HCT116 (cell line): ENCODE measurements at regions not wholly inside any gene's neighbourhood (a gene's known extent, or its start where the extent isn't known, plus 50 kb on each side); places are given as distances from the start of the nearest gene placed in this dataset.

Source experiments
- ATAC-seq: fragments of 200-7000 bp; cut with Tn5 transposase; 2 replicates; pipeline ENCODE4 v1.9.1; 2020; ENCODE audit warnings: mild to moderate bottlenecking, moderate library complexity
- BruUV-seq: library from RNA; stranded (reverse); fragments of 400-500 nt; replicated peaks from 2 replicates; lab custom pipeline; 2021; lab: Mats Ljungman, UMichigan
- CTCF ChIA-PET: fragments of 300-600 bp; sonication (Branson Sonifier 250); formaldehyde crosslinking; loops from one replicate; lab custom pipeline; 2021; ENCODE audit warnings: antibody characterized with exemption; lab: Charles Lee
- POLR2A ChIA-PET: fragments of 300-600, 350-600 bp; sonication (Branson Sonifier 250); formaldehyde crosslinking; loops from one replicate; lab custom pipeline; 2021; ENCODE audit warnings: antibody characterized with exemption; lab: Charles Lee
- RAD21 ChIA-PET, 2 experiments: fragments of 300-600 bp; sonication (Branson Sonifier 250); formaldehyde crosslinking; loops; one replicate each; lab custom pipeline; 2023; ENCODE audit warnings: low total read pairs in 2 of 2; ENCODE audit not compliant: uncharacterized antibody in 2 of 2, unreplicated experiment in 2 of 2, low non-redundant PET in 1 of 2; lab: Charles Lee
- DNase-seq: peaks from one replicate; pipeline ENCODE4 v3.0.0-alpha.2; 2010; ENCODE audit warnings: low read depth, low spot score
- H2AFZ ChIP-seq: fragments of 200-600 bp; shearing (Covaris generic), sonication (generic); 2 replicates; pipeline ENCODE4 v1.6.1; 2017; ENCODE audit warnings: low read depth, mixed run types, mixed read lengths, antibody characterized with exemption, low read length; ENCODE audit not compliant: poor library complexity, severe bottlenecking
- H3K27ac ChIP-seq: 2 replicates; pipeline ENCODE4 v1.5.1; 2012; ENCODE audit warnings: low read depth, low read length
- H3K27me3 ChIP-seq: fragments of 200-600 bp; sonication (generic); 2 replicates; pipeline ENCODE4 v1.6.1; 2016; ENCODE audit warnings: mixed run types, low read length, mixed read lengths; ENCODE audit not compliant: insufficient read depth
- H3K36me3 ChIP-seq, 2 experiments: fragments of 200-500 bp in 1 of 2; fragments of 200-600 bp in 1 of 2; sonication (Bioruptor generic) in 1 of 2; sonication (generic) in 1 of 2; 2 replicates each; pipeline versions ENCODE4 v1.5.1 to v1.6.1; 2014 to 2016; ENCODE audit warnings: low read length in 2 of 2, inconsistent platforms in 1 of 2, mixed read lengths in 1 of 2, mixed run types in 1 of 2; ENCODE audit not compliant: insufficient read depth in 2 of 2, control insufficient read depth in 1 of 2
- H3K4me1 ChIP-seq, 2 experiments: fragments of 200-600 bp in 1 of 2; sonication (generic) in 1 of 2; 2 replicates each; pipeline versions ENCODE4 v1.5.1 to v1.6.1; 2012 to 2017; ENCODE audit warnings: low read length in 2 of 2, inconsistent platforms in 1 of 2, mild to moderate bottlenecking in 1 of 2, mixed read lengths in 1 of 2, mixed run types in 1 of 2, moderate library complexity in 1 of 2; ENCODE audit not compliant: insufficient read depth in 2 of 2, control insufficient read depth in 1 of 2
- H3K4me2 ChIP-seq: fragments of 200-600 bp; sonication (generic); 2 replicates; pipeline ENCODE4 v1.6.1; 2017; ENCODE audit warnings: mixed run types, low read length, mixed read lengths
- H3K4me3 ChIP-seq, 2 experiments: fragments of 200-600 bp in 1 of 2; sonication (generic) in 1 of 2; replicated peaks in 1 of 2; 2 replicates each; pipeline ENCODE4 v1.5.1; 2011 to 2016; ENCODE audit warnings: low read length in 2 of 2, control low read depth in 1 of 2, low read depth in 1 of 2, mild to moderate bottlenecking in 1 of 2, mixed read lengths in 1 of 2, mixed run types in 1 of 2
- H3K79me2 ChIP-seq: fragments of 200-600 bp; sonication (generic); 2 replicates; pipeline ENCODE4 v1.6.1; 2017; ENCODE audit warnings: mild to moderate bottlenecking, mixed run types, low read length, moderate library complexity, mixed read lengths; ENCODE audit not compliant: insufficient read depth
- H3K9ac ChIP-seq: fragments of 200-600 bp; sonication (generic); 2 replicates; pipeline ENCODE4 v1.6.1; 2016; ENCODE audit warnings: low read length, mixed read lengths
- H3K9me2 ChIP-seq: fragments of 200-600 bp; sonication (generic), shearing (Covaris generic); 2 replicates; pipeline ENCODE4 v1.6.1; 2017; ENCODE audit warnings: mixed run types, mild to moderate bottlenecking, moderate library complexity; ENCODE audit not compliant: insufficient read depth
- H3K9me3 ChIP-seq, 2 experiments: fragments of 200-500 bp in 1 of 2; fragments of 200-600 bp in 1 of 2; sonication (Bioruptor generic) in 1 of 2; sonication (generic) in 1 of 2; 2 replicates each; pipeline ENCODE4 v1.6.1; 2014 to 2017; ENCODE audit warnings: low read length in 2 of 2, mixed read lengths in 2 of 2, inconsistent platforms in 1 of 2, low read depth in 1 of 2, mild to moderate bottlenecking in 1 of 2, mixed run types in 1 of 2, moderate library complexity in 1 of 2; ENCODE audit not compliant: control insufficient read depth in 1 of 2, insufficient read depth in 1 of 2
- H4K20me1 ChIP-seq: fragments of 200-600 bp; sonication (generic), shearing (Covaris generic); 2 replicates; pipeline ENCODE4 v1.6.1; 2017; ENCODE audit warnings: mixed run types, mild to moderate bottlenecking, moderate library complexity; ENCODE audit not compliant: insufficient read depth
- CEBPB ChIP-seq: IDR thresholded peaks from 2 replicates; pipeline ENCODE4 v1.6.1; 2012; ENCODE audit warnings: low read depth
- EZH2 ChIP-seq: fragments of 200-600 bp; sonication (generic); IDR thresholded peaks from 2 replicates; pipeline ENCODE4 v1.6.1; 2017; ENCODE audit warnings: antibody characterized with exemption, mixed run types
- EZH2phosphoT487 ChIP-seq: fragments of 200-600 bp; IDR thresholded peaks from 2 replicates; pipeline ENCODE4 v1.6.1; 2018; ENCODE audit warnings: antibody characterized with exemption, borderline replicate concordance
- MAX ChIP-seq: IDR thresholded peaks from 2 replicates; pipeline ENCODE4 v1.6.1; 2012
- SIN3A ChIP-seq: IDR thresholded peaks from 2 replicates; pipeline ENCODE4 v1.6.1; 2012; ENCODE audit warnings: low read depth
- SP1 ChIP-seq: IDR thresholded peaks from 2 replicates; pipeline ENCODE4 v1.6.1; 2012; ENCODE audit warnings: low read depth
- YY1 ChIP-seq: IDR thresholded peaks from 2 replicates; pipeline ENCODE4 v1.6.1; 2011; ENCODE audit warnings: low read length, low read depth, moderate library complexity, mild to moderate bottlenecking; ENCODE audit not compliant: insufficient replicate concordance; ENCODE audit errors: extremely low read depth
- ZNF274 ChIP-seq: fragments of 200-500 bp; sonication (Bioruptor generic); IDR thresholded peaks from 2 replicates; pipeline ENCODE4 v1.6.1; 2014; ENCODE audit warnings: mild to moderate bottlenecking, low read depth, low read length, inconsistent platforms
- intact Hi-C: fragments of 100-400 bp; cut with micrococcal nuclease; formaldehyde crosslinking; loops from 2 replicates; pipeline ENCODE4 v1.10.0; 2022
- TF ChIP-seq, protein P1 (sequence below): IDR thresholded peaks from 2 replicates; pipeline ENCODE4 v1.6.1; 2012; ENCODE audit warnings: low read depth

- TF ChIP-seq CEBPB (no peak), SIN3A (no peak), YY1 (no peak), ZNF274 (no peak), EZH2phosphoT487 (no peak)
These were observed 1159.5 kb downstream of the ADGRL3 start (continued) for GRCh38 chr4:62359441-62360155.

DNA sequence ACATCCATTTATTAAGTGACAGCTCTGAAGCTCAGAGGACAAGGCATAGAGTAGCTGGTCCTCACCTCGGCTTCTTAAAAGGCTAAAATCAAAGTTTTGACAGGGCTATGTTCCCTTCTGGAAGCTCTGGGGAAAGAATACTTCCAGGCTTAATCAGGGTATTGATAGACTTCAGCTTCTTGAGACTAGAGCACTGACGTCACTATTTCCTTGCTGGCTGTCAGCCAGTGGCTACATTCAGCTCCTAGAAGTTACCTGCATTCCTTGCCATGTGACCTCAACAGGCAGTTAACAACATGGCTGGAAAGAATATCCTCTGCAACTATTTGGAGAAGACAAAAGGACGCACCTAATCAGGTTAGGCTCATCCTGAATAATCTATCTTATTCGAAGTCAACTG, 1144.8 kb downstream of the ADGRL3 start:
- H3K36me3 ChIP-seq = no peaks in the 10 kb centered on the region
- no peaks in the 10 kb centered on the region for H3K79me2 ChIP-seq
- H3K9me3 ChIP-seq = peaks cover 5 to 12% of the 10 kb centered on the region in 2 experiments; a peak in 2 of 4 replicates
- no peaks in the 10 kb centered on the region for H3K27me3 ChIP-seq
- intact Hi-C loops = no loop called here
- ChIA-PET CTCF (no interaction called here), RAD21 (no interaction called here), POLR2A (no interaction called here)
- H3K4me2 ChIP-seq = no peak overlapping the region
- no peak overlapping the region for H3K27ac ChIP-seq
- H3K9me2 ChIP-seq = no peaks in the 10 kb centered on the region
- H2AFZ ChIP-seq = no peak overlapping the region
- ATAC-seq = no peak
- H3K4me3 ChIP-seq = no peak overlapping the region
- H3K4me1 ChIP-seq = no peaks in the 10 kb centered on the region
- no peak for TF ChIP-seq EZH2
- TF ChIP-seq, protein P1, sequence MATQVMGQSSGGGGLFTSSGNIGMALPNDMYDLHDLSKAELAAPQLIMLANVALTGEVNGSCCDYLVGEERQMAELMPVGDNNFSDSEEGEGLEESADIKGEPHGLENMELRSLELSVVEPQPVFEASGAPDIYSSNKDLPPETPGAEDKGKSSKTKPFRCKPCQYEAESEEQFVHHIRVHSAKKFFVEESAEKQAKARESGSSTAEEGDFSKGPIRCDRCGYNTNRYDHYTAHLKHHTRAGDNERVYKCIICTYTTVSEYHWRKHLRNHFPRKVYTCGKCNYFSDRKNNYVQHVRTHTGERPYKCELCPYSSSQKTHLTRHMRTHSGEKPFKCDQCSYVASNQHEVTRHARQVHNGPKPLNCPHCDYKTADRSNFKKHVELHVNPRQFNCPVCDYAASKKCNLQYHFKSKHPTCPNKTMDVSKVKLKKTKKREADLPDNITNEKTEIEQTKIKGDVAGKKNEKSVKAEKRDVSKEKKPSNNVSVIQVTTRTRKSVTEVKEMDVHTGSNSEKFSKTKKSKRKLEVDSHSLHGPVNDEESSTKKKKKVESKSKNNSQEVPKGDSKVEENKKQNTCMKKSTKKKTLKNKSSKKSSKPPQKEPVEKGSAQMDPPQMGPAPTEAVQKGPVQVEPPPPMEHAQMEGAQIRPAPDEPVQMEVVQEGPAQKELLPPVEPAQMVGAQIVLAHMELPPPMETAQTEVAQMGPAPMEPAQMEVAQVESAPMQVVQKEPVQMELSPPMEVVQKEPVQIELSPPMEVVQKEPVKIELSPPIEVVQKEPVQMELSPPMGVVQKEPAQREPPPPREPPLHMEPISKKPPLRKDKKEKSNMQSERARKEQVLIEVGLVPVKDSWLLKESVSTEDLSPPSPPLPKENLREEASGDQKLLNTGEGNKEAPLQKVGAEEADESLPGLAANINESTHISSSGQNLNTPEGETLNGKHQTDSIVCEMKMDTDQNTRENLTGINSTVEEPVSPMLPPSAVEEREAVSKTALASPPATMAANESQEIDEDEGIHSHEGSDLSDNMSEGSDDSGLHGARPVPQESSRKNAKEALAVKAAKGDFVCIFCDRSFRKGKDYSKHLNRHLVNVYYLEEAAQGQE = no peak
- no peak for TF ChIP-seq MAX
- TF ChIP-seq SP1 = no peak
- H4K20me1 ChIP-seq = no peaks in the 10 kb centered on the region
- DNase-seq = no peak
- BruUV-seq = no TSS peak
- H3K9ac ChIP-seq = no peak overlapping the region
